HG03565 (cell line): ENCODE measurements at regions not wholly inside any gene's neighbourhood (a gene's known extent, or its start where the extent isn't known, plus 50 kb on each side); places are given as distances from the start of the nearest gene placed in this dataset.
"Not testable (repeated sequence)": the region's sequence is repeated elsewhere in the genome, so short reads cannot be mapped to it uniquely, and the experiment has no call there.

Source experiments
- ATAC-seq: cut with Tn5 transposase; IDR thresholded peaks from one replicate; pipeline ENCODE4 v1.9.1; 2021; ENCODE audit warnings: mild to moderate bottlenecking, moderate library complexity; ENCODE audit not compliant: unreplicated experiment

- ATAC-seq = no peak
Observed at GRCh38 chr13:48806522-48806921, 152.8 kb downstream of the CYSLTR2 start.

GRCh38 chr13:48808683-48809082 is 155.0 kb downstream of the CYSLTR2 start:
- no peak for ATAC-seq

GRCh38 chr13:48810013-48810412 is 156.3 kb downstream of the CYSLTR2 start:
- ATAC-seq = no peak

- ATAC-seq = no peak
Observed at GRCh38 chr13:48813518-48813917, 159.8 kb downstream of the CYSLTR2 start.

- ATAC-seq = no peak
Observed at GRCh38 chr13:48816700-48817099, 159.0 kb upstream of the FNDC3A start.

- no peak for ATAC-seq
Observed at GRCh38 chr13:48817166-48817802, 158.4 kb upstream of the FNDC3A start.

- ATAC-seq = no peak
Observed at GRCh38 chr13:48818495-48819356, 157.0 kb upstream of the FNDC3A start.

- no peak for ATAC-seq
Observed at GRCh38 chr13:48819376-48819775, 156.3 kb upstream of the FNDC3A start.

- no peak for ATAC-seq
Observed at GRCh38 chr13:48819899-48820298, 155.8 kb upstream of the FNDC3A start.

GRCh38 chr13:48823526-48823925 is 152.2 kb upstream of the FNDC3A start:
- ATAC-seq = not testable (repeated sequence)

- no peak for ATAC-seq
Observed at GRCh38 chr13:48826039-48826438, 149.7 kb upstream of the FNDC3A start.

GRCh38 chr13:48826922-48827454 is 148.7 kb upstream of the FNDC3A start:
- ATAC-seq = not testable (repeated sequence)

- ATAC-seq = no peak
Observed at GRCh38 chr13:48827709-48828108, 148.0 kb upstream of the FNDC3A start.

- no peak for ATAC-seq
Observed at GRCh38 chr13:48828962-48829411, 146.7 kb upstream of the FNDC3A start.

- ATAC-seq = no peak
Observed at GRCh38 chr13:48829536-48829935, 146.2 kb upstream of the FNDC3A start.

- ATAC-seq = no peak
Observed at GRCh38 chr13:48831248-48831647, 144.5 kb upstream of the FNDC3A start.

- no peak for ATAC-seq
Observed at GRCh38 chr13:48833412-48833811, 142.3 kb upstream of the FNDC3A start.

GRCh38 chr13:48835326-48835725 is 140.4 kb upstream of the FNDC3A start:
- ATAC-seq = not testable (repeated sequence)

- no peak for ATAC-seq
Observed at GRCh38 chr13:48838193-48838973, 137.3 kb upstream of the FNDC3A start.

- no peak for ATAC-seq
Observed at GRCh38 chr13:48839171-48839570, 136.5 kb upstream of the FNDC3A start.

- ATAC-seq = no peak
Observed at GRCh38 chr13:48840366-48840765, 135.3 kb upstream of the FNDC3A start.
